Liver (tissue), 8 donors: ENCODE measurements at regions not wholly inside any gene's neighbourhood (a gene's known extent, or its start where the extent isn't known, plus 50 kb on each side); places are given as distances from the start of the nearest gene placed in this dataset.

Experiments used
- DNase-seq: peaks from one replicate; pipeline ENCODE4 v3.0.0-alpha.2; 2017; ENCODE audit warnings: low spot score
- H3K27ac ChIP-seq, 2 donors: one replicate each; pipeline ENCODE4 v1.7.0; 2013; ENCODE audit warnings: inconsistent platforms in 2 of 2, low read length in 2 of 2, control low read depth in 1 of 2, low read depth in 1 of 2, mild to moderate bottlenecking in 1 of 2
- H3K27me3 ChIP-seq, 4 donors: one replicate each; pipeline versions ENCODE4 v1.6.1 to v1.7.0; 2013; ENCODE audit warnings: low read length in 3 of 4, inconsistent platforms in 1 of 4, mild to moderate bottlenecking in 1 of 4, moderate library complexity in 1 of 4; ENCODE audit not compliant: control insufficient read depth in 4 of 4, insufficient read depth in 4 of 4
- H3K36me3 ChIP-seq, 4 donors: one replicate each; pipeline versions ENCODE4 v1.6.1 to v1.7.0; 2013; ENCODE audit warnings: low read length in 3 of 4, mild to moderate bottlenecking in 3 of 4, low read depth in 1 of 4, moderate library complexity in 1 of 4; ENCODE audit not compliant: control insufficient read depth in 4 of 4, insufficient read depth in 3 of 4
- H3K4me1 ChIP-seq, 4 donors: one replicate each; pipeline versions ENCODE4 v1.6.1 to v1.7.0; 2013; ENCODE audit warnings: low read length in 3 of 4, mild to moderate bottlenecking in 3 of 4, moderate library complexity in 1 of 4; ENCODE audit not compliant: control insufficient read depth in 4 of 4, insufficient read depth in 4 of 4
- H3K4me3 ChIP-seq, 3 donors: one replicate each; pipeline versions ENCODE4 v1.6.1 to v1.7.0; 2013; ENCODE audit warnings: low read length in 3 of 3, control low read depth in 1 of 3, low read depth in 1 of 3, mild to moderate bottlenecking in 1 of 3
- H3K9ac ChIP-seq, 2 donors: one replicate each; pipeline ENCODE4 v1.7.0; 2013; ENCODE audit warnings: low read length in 2 of 2, mild to moderate bottlenecking in 2 of 2, moderate library complexity in 2 of 2, control low read depth in 1 of 2, low read depth in 1 of 2
- H3K9me3 ChIP-seq, 4 donors: one replicate each; pipeline versions ENCODE4 v1.6.1 to v1.7.0; 2013; ENCODE audit warnings: low read length in 3 of 4; ENCODE audit not compliant: control insufficient read depth in 4 of 4
- ATF3 ChIP-seq: IDR thresholded peaks from 2 replicates; pipeline ENCODE4 v1.6.1; 2016; ENCODE audit warnings: antibody characterized with exemption
- CTCF ChIP-seq: fragments of 150-350 bp; IDR thresholded peaks from 2 replicates; pipeline ENCODE4 v1.5.1; 2017; ENCODE audit warnings: improper control_type of control experiment, low read depth, low read length; ENCODE audit not compliant: missing input control
- EGR1 ChIP-seq, 2 donors: IDR thresholded peaks; 2 replicates each; pipeline ENCODE4 v1.6.1; 2016 to 2018; ENCODE audit warnings: antibody characterized with exemption in 2 of 2, low read depth in 2 of 2
- FOXA2 ChIP-seq: IDR thresholded peaks from 2 replicates; pipeline ENCODE4 v1.6.1; 2016; ENCODE audit warnings: antibody characterized with exemption
- GABPA ChIP-seq, 2 donors: IDR thresholded peaks in 1 of 2; conservative IDR thresholded peaks in 1 of 2; 2 replicates each; pipeline ENCODE4 v1.6.1; 2016; ENCODE audit warnings: antibody characterized with exemption in 2 of 2, mild to moderate bottlenecking in 1 of 2, moderate library complexity in 1 of 2
- HNF4A ChIP-seq, 2 donors: conservative IDR thresholded peaks; 2 replicates each; pipeline ENCODE4 v1.6.1; 2016; ENCODE audit warnings: antibody characterized with exemption in 2 of 2, mild to moderate bottlenecking in 2 of 2
- HNF4G ChIP-seq: IDR thresholded peaks from 2 replicates; pipeline ENCODE4 v1.6.1; 2016; ENCODE audit warnings: antibody characterized with exemption
- NR2F2 ChIP-seq: IDR thresholded peaks from 2 replicates; pipeline ENCODE4 v1.6.1; 2016; ENCODE audit warnings: antibody characterized with exemption
- RAD21 ChIP-seq, 2 donors: IDR thresholded peaks; 2 replicates each; pipeline ENCODE4 v1.6.1; 2016; ENCODE audit warnings: antibody characterized with exemption in 2 of 2, mild to moderate bottlenecking in 2 of 2
- REST ChIP-seq: IDR thresholded peaks from 2 replicates; pipeline ENCODE4 v1.6.1; 2016; ENCODE audit warnings: antibody characterized with exemption, mild to moderate bottlenecking
- RXRA ChIP-seq, 2 donors: IDR thresholded peaks; 2 replicates each; pipeline ENCODE4 v1.6.1; 2017 to 2018; ENCODE audit warnings: antibody characterized with exemption in 2 of 2, mild to moderate bottlenecking in 1 of 2
- SP1 ChIP-seq: IDR thresholded peaks from 2 replicates; pipeline ENCODE4 v1.6.1; 2018; ENCODE audit warnings: antibody characterized with exemption, mild to moderate bottlenecking
- TAF1 ChIP-seq: conservative IDR thresholded peaks from 2 replicates; pipeline ENCODE4 v1.6.1; 2016; ENCODE audit warnings: antibody characterized with exemption, mild to moderate bottlenecking
- WGBS: extraction: QIAGEN DNeasy Blood & Tissue Kit; methylation state at CpG from one replicate; pipeline ENCODE4 v1.1.7; 2013; 5-methylcytosine and 5-hydroxymethylcytosine counted together
- TF ChIP-seq, protein P1 (sequence below): IDR thresholded peaks from 2 replicates; pipeline ENCODE4 v1.6.1; 2016; ENCODE audit warnings: antibody characterized with exemption
- TF ChIP-seq, protein P2 (sequence below): IDR thresholded peaks from 2 replicates; pipeline ENCODE4 v1.6.1; 2016; ENCODE audit warnings: antibody characterized with exemption
- donor health status: healthy.
- donor health status: healthy.
- donor health status: healthy.
- donor health status: healthy.
- donor health status: healthy.

DNA sequence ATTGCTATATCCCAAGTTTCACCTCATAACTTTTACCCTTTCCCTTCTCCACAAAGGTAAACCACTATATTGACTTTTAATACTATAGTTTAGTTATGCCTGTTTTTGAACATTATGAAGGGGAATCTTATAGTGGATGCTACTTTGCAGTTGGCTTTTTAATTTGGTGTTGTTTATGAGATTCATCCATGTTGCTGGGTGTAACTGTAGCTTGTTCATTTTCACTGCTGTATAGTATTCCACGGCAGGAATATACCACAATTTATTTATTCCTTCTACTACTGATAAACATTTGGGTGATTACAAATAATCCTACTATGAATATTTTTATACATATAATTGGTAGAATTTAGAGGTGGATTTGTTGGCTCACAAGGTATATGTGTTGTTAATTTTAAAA, 88.4 kb upstream of the NALF2 start:
- H3K4me1 ChIP-seq, result no peaks in the 10 kb centered on the region

More for the DNA sequence above, 88.4 kb upstream of the NALF2 start:
- no peak overlapping the region for H3K27ac ChIP-seq
- peaks cover 0 to 3% (median 0%) of the 10 kb centered on the region in 4 donors for H3K9me3 ChIP-seq
- no peak overlapping the region for H3K9ac ChIP-seq
- H3K27me3 ChIP-seq, result no peaks in the 10 kb centered on the region
- WGBS, result 100% methylated on average over 1 of the region's 1 CpG
- TF ChIP-seq GABPA (IDR thresholded peaks at IDR 0.05 in 1 of 2, conservative IDR thresholded peaks at IDR 0.05 in 1 of 2) (no peak), FOXA2 (no peak), RXRA (IDR thresholded peaks at IDR 0.05) (no peak), NR2F2 (no peak), ATF3 (no peak), RAD21 (IDR thresholded peaks at IDR 0.05) (no peak), HNF4G (no peak), REST (no peak), SP1 (no peak), CTCF (no peak), EGR1 (IDR thresholded peaks at IDR 0.05; ENCODE audit: low read depth in 2 of 2) (no peak), TAF1 (no peak), HNF4A (conservative IDR thresholded peaks at IDR 0.05) (no peak)
- TF ChIP-seq, protein P1, sequence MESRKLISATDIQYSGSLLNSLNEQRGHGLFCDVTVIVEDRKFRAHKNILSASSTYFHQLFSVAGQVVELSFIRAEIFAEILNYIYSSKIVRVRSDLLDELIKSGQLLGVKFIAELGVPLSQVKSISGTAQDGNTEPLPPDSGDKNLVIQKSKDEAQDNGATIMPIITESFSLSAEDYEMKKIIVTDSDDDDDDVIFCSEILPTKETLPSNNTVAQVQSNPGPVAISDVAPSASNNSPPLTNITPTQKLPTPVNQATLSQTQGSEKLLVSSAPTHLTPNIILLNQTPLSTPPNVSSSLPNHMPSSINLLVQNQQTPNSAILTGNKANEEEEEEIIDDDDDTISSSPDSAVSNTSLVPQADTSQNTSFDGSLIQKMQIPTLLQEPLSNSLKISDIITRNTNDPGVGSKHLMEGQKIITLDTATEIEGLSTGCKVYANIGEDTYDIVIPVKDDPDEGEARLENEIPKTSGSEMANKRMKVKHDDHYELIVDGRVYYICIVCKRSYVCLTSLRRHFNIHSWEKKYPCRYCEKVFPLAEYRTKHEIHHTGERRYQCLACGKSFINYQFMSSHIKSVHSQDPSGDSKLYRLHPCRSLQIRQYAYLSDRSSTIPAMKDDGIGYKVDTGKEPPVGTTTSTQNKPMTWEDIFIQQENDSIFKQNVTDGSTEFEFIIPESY, result no peak
- TF ChIP-seq, protein P2, sequence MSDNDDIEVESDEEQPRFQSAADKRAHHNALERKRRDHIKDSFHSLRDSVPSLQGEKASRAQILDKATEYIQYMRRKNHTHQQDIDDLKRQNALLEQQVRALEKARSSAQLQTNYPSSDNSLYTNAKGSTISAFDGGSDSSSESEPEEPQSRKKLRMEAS, result no peak
- no peak for DNase-seq
- no peak overlapping the region for H3K4me3 ChIP-seq
- H3K36me3 ChIP-seq, result no peaks in the 10 kb centered on the region
